ENCODE measurements at regions not wholly inside any gene's neighbourhood (a gene's known extent, or its start where the extent isn't known, plus 50 kb on each side); places are given as distances from the start of the nearest gene placed in this dataset.

GRCh38 chr19:27906081-27906480, 1306.9 kb downstream of the UQCRFS1 start:
- Histone ChIP-seq H3K27me3 (no peaks in the 10 kb centered on the region), H3K27ac (no peak overlapping the region), H3K36me3 (no peaks in the 10 kb centered on the region), H3K4me1 (no peaks in the 10 kb centered on the region), H3K4me3 (no peak overlapping the region), H3K9me3 (peaks cover 0 to 23% of the 10 kb centered on the region in 2 donors)
- no peak for ATAC-seq
- DNase-seq: no peak
- intact Hi-C loops (cut with DNase I): no loop called here
- TF ChIP-seq CTCF (IDR thresholded peaks at IDR 0.05): no peak

GRCh38 chr19:27905074-27905473, 1307.9 kb downstream of the UQCRFS1 start:
- Histone ChIP-seq H3K36me3 (no peaks in the 10 kb centered on the region), H3K27ac (no peak overlapping the region), H3K4me3 (no peak overlapping the region), H3K9me3 (peaks cover 0 to 18% of the 10 kb centered on the region in 2 donors), H3K4me1 (no peaks in the 10 kb centered on the region), H3K27me3 (no peaks in the 10 kb centered on the region)
- no peak for ATAC-seq
- DNase-seq: no peak
- intact Hi-C loops (cut with DNase I): no loop called here
- TF ChIP-seq CTCF (IDR thresholded peaks at IDR 0.05): no peak

GRCh38 chr19:27901078-27901477, 1311.9 kb downstream of the UQCRFS1 start:
- ATAC-seq: no peak
- Histone ChIP-seq H3K27ac (no peak overlapping the region), H3K4me3 (no peak overlapping the region), H3K4me1 (no peaks in the 10 kb centered on the region), H3K9me3 (peaks cover 0 to 17% of the 10 kb centered on the region in 2 donors), H3K36me3 (no peaks in the 10 kb centered on the region), H3K27me3 (no peaks in the 10 kb centered on the region)
- intact Hi-C loops (cut with DNase I): no loop called here
- TF ChIP-seq CTCF (IDR thresholded peaks at IDR 0.05): no peak
- no peak for DNase-seq

- Histone ChIP-seq H3K9me3 (peaks cover 0 to 10% of the 10 kb centered on the region in 2 donors), H3K27me3 (no peaks in the 10 kb centered on the region), H3K27ac (no peak overlapping the region), H3K36me3 (no peaks in the 10 kb centered on the region), H3K4me3 (no peak overlapping the region), H3K4me1 (no peaks in the 10 kb centered on the region)
- ATAC-seq: no peak
- DNase-seq: no peak
- TF ChIP-seq CTCF (IDR thresholded peaks at IDR 0.05): no peak
- intact Hi-C loops (cut with DNase I): no loop called here
Observed at GRCh38 chr19:27896091-27896490, 1316.9 kb downstream of the UQCRFS1 start.

GRCh38 chr19:27894906-27895754, 1317.8 kb downstream of the UQCRFS1 start:
- DNase-seq: no peak
- no peak overlapping the region for H3K4me3 ChIP-seq
- no peak for TF ChIP-seq CTCF (IDR thresholded peaks at IDR 0.05)
- no peaks in the 10 kb centered on the region for H3K4me1 ChIP-seq
- H3K9me3 ChIP-seq: peaks cover 0 to 17% of the 10 kb centered on the region in 2 donors
- ATAC-seq: no peak
- no peak overlapping the region for H3K27ac ChIP-seq
- H3K36me3 ChIP-seq: no peaks in the 10 kb centered on the region
- intact Hi-C loops (cut with DNase I): no loop called here
- no peaks in the 10 kb centered on the region for H3K27me3 ChIP-seq

Data from left lung (tissue), 4 donors.